HG03025 (cell line): ENCODE measurements at regions not wholly inside any gene's neighbourhood (a gene's known extent, or its start where the extent isn't known, plus 50 kb on each side); places are given as distances from the start of the nearest gene placed in this dataset.
"Not testable (repeated sequence)": the region's sequence is repeated elsewhere in the genome, so short reads cannot be mapped to it uniquely, and the experiment has no call there.

Experiments
- ATAC-seq: cut with Tn5 transposase; IDR thresholded peaks from one replicate; pipeline ENCODE4 v1.9.1; 2021; ENCODE audit warnings: mild to moderate bottlenecking, moderate library complexity; ENCODE audit not compliant: unreplicated experiment, low FRiP score

DNA sequence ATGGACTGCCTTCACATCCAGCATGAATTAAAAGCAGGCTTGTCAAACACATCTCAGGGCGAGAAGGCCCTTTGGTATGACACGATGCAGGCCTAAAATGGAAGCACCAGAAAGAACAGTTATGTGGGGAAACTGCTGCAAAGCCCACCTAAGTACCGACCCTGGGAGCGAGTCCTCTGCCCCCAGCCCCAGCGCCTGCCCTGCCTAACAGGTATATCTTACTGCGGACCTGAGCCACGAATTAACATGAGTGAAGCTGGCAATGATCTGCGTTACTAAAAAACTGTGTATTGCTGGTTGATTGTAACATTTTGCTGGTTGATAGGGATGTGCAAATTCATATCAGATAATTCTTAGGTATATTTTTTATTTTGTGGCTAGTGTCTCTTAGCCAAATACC is 441.5 kb downstream of the ZNF516 start:
- no peak for ATAC-seq

DNA sequence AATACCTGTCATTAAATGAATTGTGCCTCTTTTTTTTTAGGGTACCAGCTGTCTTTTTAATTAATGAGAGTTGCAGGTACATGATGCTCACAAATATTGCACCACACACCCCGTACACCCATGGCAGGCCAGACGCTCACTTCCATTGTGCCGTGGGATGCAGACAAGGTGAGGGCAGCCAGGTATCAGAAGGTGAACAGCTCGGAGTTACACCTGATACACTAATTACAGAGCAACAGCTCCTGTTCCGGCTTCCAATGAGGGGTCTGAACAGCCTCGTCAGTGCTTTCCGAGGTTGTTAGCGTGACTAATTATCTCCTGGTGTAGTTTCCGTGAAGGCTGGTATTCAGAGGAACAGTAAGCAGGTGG is 442.8 kb downstream of the ZNF516 start:
- no peak for ATAC-seq

DNA sequence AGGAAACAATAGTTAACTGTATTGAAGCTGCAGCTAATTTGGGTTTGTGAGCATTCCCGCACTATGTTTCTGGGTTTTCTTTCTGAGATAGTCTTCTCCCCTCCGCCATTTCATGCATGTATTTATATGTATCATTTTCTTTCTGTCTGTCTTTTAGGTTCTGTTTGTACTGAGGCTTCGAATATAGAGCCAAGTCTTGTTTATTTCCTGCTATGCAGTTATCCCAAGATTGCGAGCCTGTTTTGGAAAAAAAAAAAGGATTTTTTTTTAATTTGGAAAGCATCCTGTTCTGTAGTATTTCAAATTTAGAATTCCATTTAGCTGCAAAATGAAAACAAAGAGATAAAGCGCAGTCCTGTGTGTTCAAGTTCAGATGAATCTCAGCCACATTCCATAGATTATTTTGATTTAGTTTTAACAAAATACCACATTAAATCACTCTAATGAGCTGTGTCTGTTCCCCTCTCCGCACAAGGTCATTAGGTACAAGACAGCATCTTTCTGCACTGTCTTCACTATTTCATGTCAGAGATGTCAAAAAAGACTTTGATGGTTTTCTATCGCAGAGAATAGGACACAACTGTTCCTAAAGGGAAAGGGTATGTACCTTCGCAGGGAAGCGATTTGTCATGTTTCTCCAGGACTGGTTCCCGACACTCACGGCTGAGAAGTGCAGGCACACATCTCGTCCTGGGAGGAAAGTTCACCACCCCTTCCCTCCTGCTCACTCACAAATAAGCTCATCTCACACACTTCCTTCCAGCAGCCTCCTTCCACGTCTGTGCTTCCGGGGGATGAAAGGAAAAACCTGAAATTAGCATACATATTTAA is 443.4 kb downstream of the ZNF516 start:
- ATAC-seq: no peak

GRCh38 chr18:76046221-76046620 is 448.8 kb downstream of the ZNF516 start:
- ATAC-seq: no peak

DNA sequence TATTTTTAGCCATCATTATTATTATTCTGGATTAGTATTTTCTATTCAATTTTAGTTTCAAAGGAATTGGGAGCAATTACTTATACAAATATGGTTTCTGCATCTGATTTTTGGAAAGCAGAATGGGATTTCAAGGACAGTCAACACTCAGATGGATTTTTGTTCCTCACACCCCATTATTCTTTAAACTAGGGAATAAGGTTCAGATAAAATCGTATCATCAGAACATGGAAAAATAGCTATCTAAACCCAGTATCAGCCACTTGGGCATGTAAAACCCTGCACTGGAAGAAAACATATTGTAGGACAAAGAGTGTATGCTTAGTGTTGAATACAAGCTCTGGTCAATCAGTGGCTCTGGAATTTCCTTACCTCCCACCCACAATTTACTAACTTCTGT is 452.5 kb downstream of the ZNF516 start:
- ATAC-seq: no peak

GRCh38 chr18:76018210-76018609 is 476.8 kb downstream of the ZNF516 start:
- no peak for ATAC-seq

DNA sequence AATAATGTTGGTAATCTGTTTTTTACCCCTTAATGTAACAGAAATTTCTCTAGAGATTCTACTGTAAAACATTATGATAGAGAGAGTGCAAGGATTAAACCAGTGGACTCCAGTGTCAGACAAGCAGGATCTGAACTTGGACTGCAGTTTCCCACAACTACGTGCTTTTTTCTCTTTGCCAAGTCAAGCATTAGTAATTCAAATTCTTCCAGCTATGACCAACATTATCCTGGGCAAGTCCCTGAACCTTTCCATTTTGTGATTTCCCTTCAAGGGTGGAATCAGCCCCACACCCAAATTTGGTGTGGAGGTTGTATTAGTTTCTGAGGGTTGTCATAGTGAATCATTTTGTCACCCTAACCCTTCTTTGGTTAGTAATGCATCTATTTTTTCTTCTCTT is 482.0 kb downstream of the ZNF516 start:
- ATAC-seq: no peak

GRCh38 chr18:76005632-76006208 is 489.3 kb downstream of the ZNF516 start:
- no peak for ATAC-seq

- not testable (repeated sequence) for ATAC-seq
These were observed 507.1 kb downstream of the ZNF516 start for GRCh38 chr18:75987913-75988312.

- ATAC-seq: no peak
These were observed 510.2 kb downstream of the ZNF516 start for GRCh38 chr18:75984853-75985252.

GRCh38 chr18:75981102-75981501 is 513.9 kb downstream of the ZNF516 start:
- no peak for ATAC-seq

GRCh38 chr18:75977081-75977480 is 518.0 kb downstream of the ZNF516 start:
- no peak for ATAC-seq

DNA sequence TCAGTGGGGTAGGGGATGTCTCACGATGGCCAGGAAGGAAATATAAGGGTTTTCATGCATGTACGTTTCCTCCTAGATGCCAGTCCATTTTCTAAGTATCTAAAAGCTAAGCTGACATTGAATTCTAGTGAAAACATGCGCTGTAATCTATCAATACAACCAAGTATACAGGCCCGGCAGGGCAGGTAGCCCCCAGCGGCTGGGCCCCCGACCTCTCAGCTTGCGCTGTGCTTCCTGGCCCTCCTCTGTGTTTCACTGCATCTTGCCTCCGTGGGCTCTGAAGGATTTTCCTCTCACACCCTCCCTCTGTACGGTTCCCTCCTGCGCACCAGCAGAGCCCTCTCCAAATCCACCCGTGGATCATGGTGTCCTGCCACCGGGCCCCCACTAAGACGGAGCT is 524.8 kb downstream of the ZNF516 start:
- no peak for ATAC-seq

DNA sequence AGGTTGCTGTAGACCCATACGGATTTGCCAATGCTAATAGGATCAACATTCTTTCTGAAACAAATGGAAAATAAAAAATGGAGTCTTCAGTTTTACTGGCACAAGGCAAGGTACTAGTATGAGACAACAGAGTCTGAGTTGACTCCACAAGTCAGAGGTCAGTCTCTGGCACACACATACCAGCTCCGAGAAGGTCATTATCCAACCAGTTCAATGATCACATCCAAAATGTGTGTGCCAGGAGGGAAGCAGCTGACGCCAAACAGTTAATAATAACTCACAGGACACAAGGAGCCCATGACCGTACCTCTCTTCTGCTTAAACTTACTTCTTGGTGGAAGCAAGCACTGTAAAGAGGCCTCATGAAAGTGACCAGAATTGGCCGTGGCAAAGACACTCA is 528.6 kb downstream of the ZNF516 start:
- no peak for ATAC-seq

DNA sequence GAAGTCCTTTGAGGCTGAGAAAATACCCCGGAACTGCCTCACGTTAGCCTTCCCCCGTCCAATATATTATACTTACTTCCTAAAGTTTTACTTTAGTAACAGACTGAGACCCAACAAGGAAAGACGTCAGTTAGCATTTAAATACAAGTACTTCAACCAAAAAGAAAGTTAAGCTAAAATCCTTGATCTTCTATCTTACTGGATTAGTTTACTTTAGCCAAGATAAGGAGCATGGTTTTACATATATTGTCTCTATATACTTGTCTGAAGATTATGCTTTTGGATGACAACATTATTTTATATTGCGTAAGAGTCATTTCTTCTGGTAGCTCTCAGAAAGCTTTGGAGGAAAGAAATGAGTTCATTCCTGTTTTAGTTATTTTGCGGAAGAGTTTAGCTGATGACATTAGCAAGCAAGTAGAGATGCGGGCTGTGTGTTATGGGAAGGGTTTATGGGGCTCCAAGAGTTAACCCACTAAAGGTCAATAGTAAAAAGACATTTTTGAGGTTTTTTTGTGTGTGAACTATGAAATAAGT is 532.9 kb downstream of the ZNF516 start:
- no peak for ATAC-seq

- not testable (repeated sequence) for ATAC-seq
These were observed 532.9 kb upstream of the SMIM21 start for GRCh38 chr18:75960356-75960755.

DNA sequence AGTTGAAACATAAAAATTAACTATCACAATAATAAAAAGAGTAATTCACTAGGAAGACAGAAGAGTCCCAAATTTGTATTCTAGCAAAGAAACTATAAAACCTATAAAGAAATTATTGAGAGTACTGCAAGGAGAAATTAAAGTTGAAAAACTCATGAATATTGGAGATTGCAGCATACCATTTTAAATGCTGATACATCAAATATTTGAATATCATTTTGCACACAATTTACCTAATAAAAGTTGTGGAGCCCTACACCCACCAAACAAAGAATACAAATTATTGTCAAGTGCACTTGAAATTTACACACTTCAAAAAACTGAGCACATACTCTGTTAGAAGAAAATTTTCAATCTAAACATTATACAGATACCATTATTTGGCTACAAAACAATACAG is 531.6 kb upstream of the SMIM21 start:
- ATAC-seq: no peak

DNA sequence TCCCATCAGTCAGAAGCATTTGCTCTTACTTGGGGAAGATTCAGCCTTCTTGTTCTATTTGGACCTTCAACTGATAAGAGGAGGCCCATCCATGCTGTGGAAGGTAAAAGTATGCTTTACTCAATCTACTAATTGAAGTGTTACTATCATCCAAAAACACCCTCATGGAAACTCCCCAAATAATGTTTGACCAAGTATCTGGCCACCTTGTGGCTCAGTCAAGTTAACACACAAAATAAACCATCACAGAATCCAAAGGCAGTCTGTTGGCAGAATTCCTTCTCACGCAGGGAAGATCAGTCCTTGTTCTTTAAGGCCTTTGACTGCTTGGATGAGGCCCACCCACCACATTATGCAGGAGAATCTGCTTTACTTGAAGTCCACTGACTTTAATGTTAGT is 531.2 kb upstream of the SMIM21 start:
- no peak for ATAC-seq

DNA sequence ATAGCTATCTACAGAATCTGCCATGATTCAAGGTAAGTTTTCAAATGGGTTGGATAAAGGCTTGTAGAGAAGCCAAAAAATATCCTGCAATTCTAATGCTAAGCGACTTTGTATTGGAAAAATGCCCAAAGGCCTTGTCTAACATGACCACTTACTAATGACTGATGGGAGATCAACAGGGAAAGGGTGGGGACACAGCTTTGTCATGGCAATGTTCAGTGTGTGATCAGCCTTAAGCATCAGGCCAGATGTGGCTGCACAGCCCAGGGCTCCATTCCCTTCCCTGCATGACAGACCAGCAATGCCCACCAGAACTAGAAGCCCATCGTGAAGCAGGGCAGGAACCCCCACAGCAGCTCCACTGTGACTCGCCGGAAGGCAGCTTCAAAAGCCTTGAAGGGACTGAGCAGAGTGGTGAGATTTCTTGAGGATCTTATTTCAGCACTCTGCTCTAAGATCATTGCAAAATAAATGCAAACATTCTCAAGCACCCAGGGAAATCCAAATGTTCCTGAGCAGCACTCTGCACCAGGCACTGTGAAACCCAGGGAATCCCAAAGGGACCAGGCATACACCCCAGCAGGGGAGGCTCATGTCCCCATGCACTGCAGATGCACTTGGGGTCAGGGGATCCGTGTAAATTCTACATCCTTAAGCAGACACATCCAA is 517.9 kb upstream of the SMIM21 start:
- ATAC-seq: no peak

DNA sequence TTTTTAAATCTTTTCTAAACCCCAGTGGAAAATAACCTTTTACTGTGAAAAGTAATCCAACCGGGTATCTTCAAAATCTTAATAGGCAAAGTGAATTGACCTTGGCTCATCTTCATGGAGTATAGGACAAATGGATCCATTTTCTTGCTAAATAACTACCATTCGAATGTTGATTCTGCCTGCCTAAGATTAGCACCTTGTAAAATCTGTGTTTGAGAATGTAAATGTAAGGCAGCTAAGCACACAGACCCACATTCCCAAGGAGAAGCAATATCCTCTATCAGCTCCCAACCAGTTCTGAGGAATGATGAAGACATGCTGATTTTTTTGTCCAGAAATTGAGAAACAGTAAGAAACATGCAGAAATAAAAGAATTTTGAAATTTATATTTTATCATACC is 509.8 kb upstream of the SMIM21 start:
- no peak for ATAC-seq

- ATAC-seq: no peak
These were observed 509.4 kb upstream of the SMIM21 start for GRCh38 chr18:75936862-75937261.

GRCh38 chr18:75931079-75931478 is 503.6 kb upstream of the SMIM21 start:
- ATAC-seq: no peak
